GM23338 (cell line): ENCODE measurements at regions not wholly inside any gene's neighbourhood (a gene's known extent, or its start where the extent isn't known, plus 50 kb on each side); places are given as distances from the start of the nearest gene placed in this dataset.

Experiments used
- ATAC-seq: fragments of 200-7000 bp; cut with Tn5 transposase; 3 replicates; pipeline ENCODE4 v1.9.1; 2020
- DNase-seq: peaks from one replicate; pipeline ENCODE4 v3.0.0-alpha.2; 2015; ENCODE audit warnings: low spot score
- H2AFZ ChIP-seq: fragments of 200-600 bp; sonication (generic); 2 replicates; pipeline ENCODE4 v1.8.0; 2016; ENCODE audit warnings: antibody characterized with exemption, mild to moderate bottlenecking, moderate library complexity
- H3F3A ChIP-seq: fragments of 200-600 bp; sonication (generic); replicated peaks from 2 replicates; pipeline ENCODE4 v1.8.0; 2017; ENCODE audit warnings: antibody characterized with exemption, mixed run types, low read depth
- H3K27ac ChIP-seq: fragments of 200-600 bp; sonication (generic); 2 replicates; pipeline ENCODE4 v1.6.1; 2016; ENCODE audit warnings: low read depth
- H3K27me3 ChIP-seq: fragments of 200-600 bp; sonication (generic); 2 replicates; pipeline ENCODE4 v1.8.0; 2016; ENCODE audit warnings: mild to moderate bottlenecking, mixed run types, moderate library complexity; ENCODE audit not compliant: insufficient read depth
- H3K36me3 ChIP-seq: fragments of 200-600 bp; sonication (generic); 2 replicates; pipeline ENCODE4 v1.8.0; 2016; ENCODE audit warnings: mild to moderate bottlenecking; ENCODE audit not compliant: insufficient read depth
- H3K4me1 ChIP-seq: fragments of 200-600 bp; sonication (generic); 2 replicates; pipeline ENCODE4 v1.8.0; 2016; ENCODE audit warnings: mild to moderate bottlenecking, moderate library complexity; ENCODE audit not compliant: insufficient read depth
- H3K4me2 ChIP-seq: fragments of 200-600 bp; sonication (generic); 2 replicates; pipeline ENCODE4 v1.7.1; 2017; ENCODE audit warnings: mixed run types
- H3K4me3 ChIP-seq: fragments of 200-600 bp; sonication (generic); 2 replicates; pipeline ENCODE4 v1.6.1; 2016; ENCODE audit warnings: mixed run types
- H3K79me2 ChIP-seq: fragments of 200-600 bp; sonication (generic); replicated peaks from 2 replicates; pipeline ENCODE4 v1.8.0; 2017; ENCODE audit warnings: mild to moderate bottlenecking; ENCODE audit not compliant: insufficient read depth
- H3K9me2 ChIP-seq: fragments of 200-600 bp; sonication (generic); 2 replicates; pipeline ENCODE4 v1.8.0; 2017; ENCODE audit not compliant: insufficient read depth
- H4K20me1 ChIP-seq: fragments of 200-600 bp; sonication (generic); replicated peaks from 2 replicates; pipeline ENCODE4 v1.8.0; 2017; ENCODE audit warnings: mild to moderate bottlenecking; ENCODE audit not compliant: insufficient read depth
- H3K27ac Mint-ChIP-seq: 2 replicates; pipeline ENCODE4 v1.8.0; 2020; ENCODE audit warnings: inconsistent platforms, mild to moderate bottlenecking, moderate library complexity, mixed read lengths
- H3K27me3 Mint-ChIP-seq: 3 replicates; pipeline ENCODE4 v1.8.0; 2022; ENCODE audit warnings: low read depth, mild to moderate bottlenecking, moderate library complexity, mixed read lengths, inconsistent platforms; ENCODE audit not compliant: insufficient read depth, poor library complexity
- H3K36me3 Mint-ChIP-seq: 3 replicates; pipeline ENCODE4 v1.8.0; 2021; ENCODE audit warnings: low read depth, mild to moderate bottlenecking, inconsistent platforms, moderate library complexity, mixed read lengths
- H3K4me1 Mint-ChIP-seq: 3 replicates; pipeline ENCODE4 v1.8.0; 2020; ENCODE audit warnings: mild to moderate bottlenecking, inconsistent platforms, mixed read lengths
- H3K4me3 Mint-ChIP-seq: 3 replicates; pipeline ENCODE4 v1.8.0; 2021; ENCODE audit warnings: moderate library complexity, mild to moderate bottlenecking, inconsistent platforms, mixed read lengths
- H3K9me3 Mint-ChIP-seq: 3 replicates; pipeline ENCODE4 v1.8.0; 2020; ENCODE audit warnings: moderate library complexity, mild to moderate bottlenecking, inconsistent platforms, mixed read lengths
- EZH2phosphoT487 ChIP-seq: fragments of 200-600 bp; sonication (generic); IDR thresholded peaks from one replicate; pipeline ENCODE4 v1.8.1; 2018; ENCODE audit warnings: antibody characterized with exemption; ENCODE audit not compliant: unreplicated experiment
- JUNB ChIP-seq: IDR thresholded peaks from one replicate; pipeline ENCODE4 v1.6.1; 2016; ENCODE audit warnings: antibody characterized with exemption; ENCODE audit not compliant: unreplicated experiment
- NANOG ChIP-seq: IDR thresholded peaks from 2 replicates; pipeline ENCODE4 v1.6.1; 2016; ENCODE audit warnings: antibody characterized with exemption, borderline replicate concordance
- POLR2AphosphoS5 ChIP-seq: IDR thresholded peaks from 2 replicates; pipeline ENCODE4 v1.6.1; 2016; ENCODE audit warnings: antibody characterized with exemption, low read depth
- ZNF114 ChIP-seq: fragments of 250-450 bp; sonication (Bioruptor Pico); IDR thresholded peaks from 2 replicates; pipeline ENCODE4 v1.5.0; 2020; ENCODE audit warnings: mild to moderate bottlenecking, moderate library complexity
- ZNF331 ChIP-seq: fragments of 250-450 bp; sonication (Bioruptor Pico); IDR thresholded peaks from 2 replicates; pipeline ENCODE4 v1.5.0; 2020; ENCODE audit warnings: low read depth, mild to moderate bottlenecking, moderate library complexity
- ZNF462 ChIP-seq: fragments of 250-450 bp; sonication (Bioruptor Pico); IDR thresholded peaks from 2 replicates; pipeline ENCODE4 v1.5.0; 2020; ENCODE audit warnings: mild to moderate bottlenecking, moderate library complexity
- TF ChIP-seq, protein P1 (sequence below): IDR thresholded peaks from one replicate; pipeline ENCODE4 v1.6.1; 2018; ENCODE audit warnings: antibody characterized with exemption; ENCODE audit not compliant: unreplicated experiment

GRCh38 chr9:113788616-113789330, 87.3 kb upstream of the ZNF618 start (continued):
- TF ChIP-seq, protein P1, sequence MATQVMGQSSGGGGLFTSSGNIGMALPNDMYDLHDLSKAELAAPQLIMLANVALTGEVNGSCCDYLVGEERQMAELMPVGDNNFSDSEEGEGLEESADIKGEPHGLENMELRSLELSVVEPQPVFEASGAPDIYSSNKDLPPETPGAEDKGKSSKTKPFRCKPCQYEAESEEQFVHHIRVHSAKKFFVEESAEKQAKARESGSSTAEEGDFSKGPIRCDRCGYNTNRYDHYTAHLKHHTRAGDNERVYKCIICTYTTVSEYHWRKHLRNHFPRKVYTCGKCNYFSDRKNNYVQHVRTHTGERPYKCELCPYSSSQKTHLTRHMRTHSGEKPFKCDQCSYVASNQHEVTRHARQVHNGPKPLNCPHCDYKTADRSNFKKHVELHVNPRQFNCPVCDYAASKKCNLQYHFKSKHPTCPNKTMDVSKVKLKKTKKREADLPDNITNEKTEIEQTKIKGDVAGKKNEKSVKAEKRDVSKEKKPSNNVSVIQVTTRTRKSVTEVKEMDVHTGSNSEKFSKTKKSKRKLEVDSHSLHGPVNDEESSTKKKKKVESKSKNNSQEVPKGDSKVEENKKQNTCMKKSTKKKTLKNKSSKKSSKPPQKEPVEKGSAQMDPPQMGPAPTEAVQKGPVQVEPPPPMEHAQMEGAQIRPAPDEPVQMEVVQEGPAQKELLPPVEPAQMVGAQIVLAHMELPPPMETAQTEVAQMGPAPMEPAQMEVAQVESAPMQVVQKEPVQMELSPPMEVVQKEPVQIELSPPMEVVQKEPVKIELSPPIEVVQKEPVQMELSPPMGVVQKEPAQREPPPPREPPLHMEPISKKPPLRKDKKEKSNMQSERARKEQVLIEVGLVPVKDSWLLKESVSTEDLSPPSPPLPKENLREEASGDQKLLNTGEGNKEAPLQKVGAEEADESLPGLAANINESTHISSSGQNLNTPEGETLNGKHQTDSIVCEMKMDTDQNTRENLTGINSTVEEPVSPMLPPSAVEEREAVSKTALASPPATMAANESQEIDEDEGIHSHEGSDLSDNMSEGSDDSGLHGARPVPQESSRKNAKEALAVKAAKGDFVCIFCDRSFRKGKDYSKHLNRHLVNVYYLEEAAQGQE: no peak
- TF ChIP-seq ZNF462 (CRISPR knock-in tag) (no peak), NANOG (no peak)

- H3K4me1 Mint-ChIP-seq: peaks cover 21% of the 10 kb centered on the region
- H3K79me2 ChIP-seq: no peaks in the 10 kb centered on the region
- no peak overlapping the region for H3K27ac ChIP-seq
- no peak overlapping the region for H3K27ac Mint-ChIP-seq
- H3K4me2 ChIP-seq: no peak overlapping the region
- H3K9me2 ChIP-seq: no peaks in the 10 kb centered on the region
- H2AFZ ChIP-seq: no peak overlapping the region
- H3K36me3 Mint-ChIP-seq: no peaks in the 10 kb centered on the region
- H3K4me1 ChIP-seq: peaks cover 24% of the 10 kb centered on the region
- H3K4me3 Mint-ChIP-seq: no peak overlapping the region
- H3K9me3 Mint-ChIP-seq: no peaks in the 10 kb centered on the region; the same call in 2 of the 3 replicates
- no peak for DNase-seq
- no peak overlapping the region for H3K4me3 ChIP-seq
- no peaks in the 10 kb centered on the region for H3F3A ChIP-seq
- no peaks in the 10 kb centered on the region for H4K20me1 ChIP-seq
- no peaks in the 10 kb centered on the region for H3K36me3 ChIP-seq
- no peak for ATAC-seq
- H3K27me3 Mint-ChIP-seq: peaks cover 4% of the 10 kb centered on the region
- no peaks in the 10 kb centered on the region for H3K27me3 ChIP-seq
- TF ChIP-seq ZNF114 (no peak), POLR2AphosphoS5 (no peak), JUNB (no peak), ZNF331 (CRISPR knock-in tag) (no peak), EZH2phosphoT487 (no peak)
These were observed 86.0 kb upstream of the ZNF618 start for GRCh38 chr9:113790093-113790492.
